HCT116 (cell line): ENCODE measurements at regions not wholly inside any gene's neighbourhood (a gene's known extent, or its start where the extent isn't known, plus 50 kb on each side); places are given as distances from the start of the nearest gene placed in this dataset.
"Not testable (repeated sequence)": the region's sequence is repeated elsewhere in the genome, so short reads cannot be mapped to it uniquely, and the experiment has no call there.

Source experiments
- CTCF ChIP-seq, 3 experiments: fragments of 200-600 bp in 1 of 3; sonication (generic) in 1 of 3; IDR thresholded peaks in 2 of 3; conservative IDR thresholded peaks in 1 of 3; 2 replicates each; pipeline ENCODE4 v1.5.1; 2012 to 2017; ENCODE audit warnings: low read depth in 2 of 3, low read length in 2 of 3, antibody characterized with exemption in 1 of 3, borderline replicate concordance in 1 of 3, control low read depth in 1 of 3, mild to moderate bottlenecking in 1 of 3, mixed read lengths in 1 of 3, mixed run types in 1 of 3, moderate library complexity in 1 of 3; ENCODE audit not compliant: insufficient read depth in 1 of 3
- EZH2 ChIP-seq: fragments of 200-600 bp; sonication (generic); IDR thresholded peaks from 2 replicates; pipeline ENCODE4 v1.6.1; 2017; ENCODE audit warnings: antibody characterized with exemption, mixed run types
- EZH2phosphoT487 ChIP-seq: fragments of 200-600 bp; IDR thresholded peaks from 2 replicates; pipeline ENCODE4 v1.6.1; 2018; ENCODE audit warnings: antibody characterized with exemption, borderline replicate concordance
- MAX ChIP-seq: IDR thresholded peaks from 2 replicates; pipeline ENCODE4 v1.6.1; 2012
- POLR2A ChIP-seq: IDR thresholded peaks from 2 replicates; pipeline ENCODE4 v1.7.0; 2011; ENCODE audit warnings: borderline replicate concordance; ENCODE audit not compliant: insufficient read depth, insufficient read length; ENCODE audit errors: extremely low read depth
- TCF7L2 ChIP-seq: IDR thresholded peaks from 2 replicates; pipeline ENCODE4 v1.7.0; 2011; ENCODE audit warnings: borderline replicate concordance, inconsistent platforms; ENCODE audit not compliant: insufficient read depth, insufficient read length; ENCODE audit errors: extremely low read depth
- YY1 ChIP-seq: IDR thresholded peaks from 2 replicates; pipeline ENCODE4 v1.6.1; 2011; ENCODE audit warnings: low read length, low read depth, moderate library complexity, mild to moderate bottlenecking; ENCODE audit not compliant: insufficient replicate concordance; ENCODE audit errors: extremely low read depth

- TF ChIP-seq EZH2; CTCF (IDR thresholded peaks at IDR 0.05 in 2 of 3, conservative IDR thresholded peaks at IDR 0.05 in 1 of 3; ENCODE audit: borderline replicate concordance in 1 of 3, insufficient read depth in 1 of 3, low read depth in 2 of 3, low read length in 2 of 3); EZH2phosphoT487; YY1; POLR2A; TCF7L2; MAX: not testable (repeated sequence)
Observed at GRCh38 chr4:61011936-61012335, 188.2 kb upstream of the ADGRL3 start.
